GM12878 (cell line): ENCODE measurements at regions not wholly inside any gene's neighbourhood (a gene's known extent, or its start where the extent isn't known, plus 50 kb on each side); places are given as distances from the start of the nearest gene placed in this dataset.

Experiments used
- ATAC-seq: fragments of 200-7000 bp; cut with Tn5 transposase; 3 replicates; pipeline ENCODE4 v1.9.1; 2020; ENCODE audit warnings: mild to moderate bottlenecking, moderate library complexity
- BruUV-seq: library from RNA; stranded (reverse); fragments of 400-500 nt; replicated peaks from 2 replicates; lab custom pipeline; 2021; lab: Mats Ljungman, UMichigan
- CTCF ChIA-PET: fragments of 300-600 bp; sonication (Branson Sonifier 250); formaldehyde crosslinking; extraction: SDS; loops from one replicate; lab custom pipeline; 2021; ENCODE audit warnings: inconsistent platforms; lab: Yijun Ruan, JAX
- POLR2A ChIA-PET: fragments of 350-600 bp; formaldehyde crosslinking; extraction: SDS; loops from one replicate; lab custom pipeline; 2021; ENCODE audit warnings: inconsistent platforms; lab: Charles Lee
- RAD21 ChIA-PET: fragments of 300-600 bp; sonication (Branson Sonifier 250); formaldehyde crosslinking; loops from one replicate; lab custom pipeline; 2023; ENCODE audit warnings: antibody characterized with exemption; ENCODE audit not compliant: unreplicated experiment; lab: Charles Lee
- SMC1A ChIA-PET: fragments of 300-600 bp; sonication (Branson Sonifier 250); formaldehyde crosslinking; loops from one replicate; lab custom pipeline; 2023; ENCODE audit not compliant: unreplicated experiment, uncharacterized antibody; lab: Charles Lee
- DNase-seq: peaks from one replicate; pipeline ENCODE4 v3.0.0-alpha.2; 2011; ENCODE audit warnings: low read depth, low spot score
- FAIRE-seq: peaks from 3 replicates; lab custom pipeline; 2011; peaks lifted over from hg19 to GRCh38; lab: Jason Lieb, UNC
- H2AFZ ChIP-seq: 2 replicates; pipeline ENCODE4 v1.6.0; 2011; ENCODE audit warnings: low read depth, low read length, control low read depth; ENCODE audit not compliant: control insufficient read depth
- H3K27ac ChIP-seq: 2 replicates; pipeline ENCODE4 v1.5.1; 2011; ENCODE audit warnings: control low read depth; ENCODE audit not compliant: control insufficient read depth, insufficient read depth
- H3K27me3 ChIP-seq, 2 experiments: replicated peaks in 1 of 2; 2 replicates each; pipeline versions ENCODE4 v1.6.0 to v1.6.1; 2011; ENCODE audit warnings: low read length in 1 of 2; ENCODE audit not compliant: control insufficient read depth in 2 of 2, insufficient read depth in 2 of 2
- H3K36me3 ChIP-seq, 2 experiments: 2 replicates each; pipeline ENCODE4 v1.5.1; 2011; ENCODE audit warnings: low read length in 1 of 2; ENCODE audit not compliant: control insufficient read depth in 2 of 2, insufficient read depth in 2 of 2
- H3K4me1 ChIP-seq: 2 replicates; pipeline ENCODE4 v1.6.1; 2011; ENCODE audit warnings: mild to moderate bottlenecking, low read length, moderate library complexity, mixed read lengths; ENCODE audit not compliant: control insufficient read depth, insufficient read depth
- H3K4me2 ChIP-seq: 2 replicates; pipeline ENCODE4 v1.6.0; 2011; ENCODE audit warnings: control low read depth; ENCODE audit not compliant: control insufficient read depth, insufficient read depth
- H3K4me3 ChIP-seq: fragments of 200-600 bp; sonication (generic); 2 replicates; pipeline ENCODE4 v1.5.1; 2016
- H3K79me2 ChIP-seq: 2 replicates; pipeline ENCODE4 v1.6.0; 2011; ENCODE audit warnings: low read length; ENCODE audit not compliant: control insufficient read depth, insufficient read depth
- H3K9ac ChIP-seq: 2 replicates; pipeline ENCODE4 v1.8.0; 2011; ENCODE audit warnings: low read length, control low read depth, mixed read lengths; ENCODE audit not compliant: control insufficient read depth, insufficient read depth
- H3K9me3 ChIP-seq: replicated peaks from 3 replicates; pipeline ENCODE4 v1.5.1; 2011; ENCODE audit warnings: mild to moderate bottlenecking, low read length; ENCODE audit not compliant: control insufficient read depth, insufficient read depth
- H4K20me1 ChIP-seq: 2 replicates; pipeline ENCODE4 v1.6.0; 2011; ENCODE audit not compliant: control insufficient read depth, insufficient read depth
- BCL11A ChIP-seq: IDR thresholded peaks from 2 replicates; pipeline ENCODE4 v1.6.1; 2011; ENCODE audit warnings: low read depth, low read length
- CHD1 ChIP-seq: IDR thresholded peaks from 2 replicates; pipeline ENCODE4 v1.6.1; 2012; ENCODE audit warnings: low read depth, low read length, improper control_type of control experiment
- EZH2 ChIP-seq: IDR thresholded peaks from 2 replicates; pipeline ENCODE4 v1.6.1; 2012; ENCODE audit warnings: low read depth, mild to moderate bottlenecking, control low read depth, inconsistent platforms, low read length, borderline replicate concordance; ENCODE audit not compliant: control insufficient read depth
- FOXK2 ChIP-seq: fragments of 450-650 bp; IDR thresholded peaks from 2 replicates; pipeline ENCODE4 v1.6.1; 2017; ENCODE audit warnings: mild to moderate bottlenecking, moderate library complexity
- GATAD2B ChIP-seq: fragments of 450-650 bp; conservative IDR thresholded peaks from 2 replicates; pipeline ENCODE4 v1.6.1; 2017; ENCODE audit warnings: low read depth, mild to moderate bottlenecking, moderate library complexity
- KDM1A ChIP-seq: fragments of 200-600 bp; sonication (generic); IDR thresholded peaks from 2 replicates; pipeline ENCODE4 v1.6.1; 2016; ENCODE audit warnings: borderline replicate concordance
- NBN ChIP-seq: fragments of 450-650 bp; IDR thresholded peaks from 2 replicates; pipeline ENCODE4 v1.6.1; 2016
- NR2C1 ChIP-seq: fragments of 450-650 bp; IDR thresholded peaks from 2 replicates; pipeline ENCODE4 v1.6.1; 2017; ENCODE audit warnings: antibody characterized with exemption, mild to moderate bottlenecking, moderate library complexity
- REST ChIP-seq: IDR thresholded peaks from 2 replicates; pipeline ENCODE4 v1.6.1; 2012; ENCODE audit warnings: mild to moderate bottlenecking, low read depth, low read length
- SMAD5 ChIP-seq: IDR thresholded peaks from 2 replicates; pipeline ENCODE4 v1.6.1; 2016; ENCODE audit warnings: antibody characterized with exemption, low read depth
- SUPT20H ChIP-seq: IDR thresholded peaks from 2 replicates; pipeline ENCODE4 v1.6.1; 2011; ENCODE audit warnings: low read depth, mild to moderate bottlenecking, low read length, moderate library complexity, borderline replicate concordance; ENCODE audit not compliant: control insufficient read depth
- WGBS: methylation state at CpG from one replicate; pipeline ENCODE4 v1.1.6; 2016; ENCODE audit warnings: low lambda C conversion rate; ENCODE audit not compliant: insufficient replicate concordance, insufficient coverage; ENCODE audit errors: missing lambda C conversion rate; 5-methylcytosine and 5-hydroxymethylcytosine counted together
- in situ Hi-C: fragments of 300-500 bp; cut with MboI; formaldehyde crosslinking; loops from 9 replicates; pipeline ENCODE4 v1.14.3; 2018; ENCODE audit warnings: mixed read lengths
- intact Hi-C: fragments of 100-400 bp; cut with micrococcal nuclease; formaldehyde crosslinking; loops from one replicate; pipeline ENCODE4 v1.14.2; 2022; ENCODE audit not compliant: unreplicated experiment
- TF ChIP-seq, protein P1 (sequence below): IDR thresholded peaks from 2 replicates; pipeline ENCODE4 v1.6.1; 2011; ENCODE audit warnings: low read depth, low read length, improper control_type of control experiment, borderline replicate concordance
- TF ChIP-seq, protein P2 (sequence below): fragments of 450-650 bp; IDR thresholded peaks from 2 replicates; pipeline ENCODE4 v1.6.1; 2014; ENCODE audit warnings: mild to moderate bottlenecking

DNA sequence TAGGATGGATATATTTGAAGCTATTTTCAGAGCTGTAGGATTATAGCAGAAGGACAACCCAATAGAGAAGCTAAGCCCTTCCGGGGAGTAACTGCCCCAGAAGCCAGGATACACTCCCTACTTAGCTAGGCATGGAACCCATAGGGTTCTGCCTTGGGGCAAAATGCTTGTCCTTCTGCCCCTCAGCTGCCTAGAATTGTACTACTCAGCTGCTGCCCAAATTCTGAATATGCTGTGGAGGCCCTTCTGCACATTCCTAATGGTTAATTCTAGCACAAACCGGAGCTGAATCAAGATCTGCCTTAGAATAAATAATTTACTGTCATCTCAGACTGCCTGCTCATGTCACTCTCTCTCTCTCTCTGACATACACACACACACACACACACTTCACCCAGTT, 297.7 kb upstream of the VCX3A start:
- H3K79me2 ChIP-seq, result no peaks in the 10 kb centered on the region
- intact Hi-C loops (no loop called here), in situ Hi-C loops (no loop called here)
- H3K4me2 ChIP-seq, result no peak overlapping the region
- WGBS, result 47% methylated on average over 2 of the region's 2 CpGs
- H4K20me1 ChIP-seq, result no peaks in the 10 kb centered on the region
- H3K9ac ChIP-seq, result no peak overlapping the region
- no peaks in the 10 kb centered on the region for H3K9me3 ChIP-seq
- DNase-seq (no peak), ATAC-seq (no peak), FAIRE-seq (no peak)
- no TSS peak for BruUV-seq
- ChIA-PET POLR2A (no interaction called here), SMC1A (interaction anchor here (0.6 to 1.6 kb wide), 5 partner anchors 12 to 163 kb away, joined by 3 to 5 read pairs (median 3); no protein-coding TSS in a partner anchor), CTCF (interaction anchor here (1.2 kb wide), 1 partner anchor 10 kb away, joined by 3 read pairs; no protein-coding TSS in a partner anchor), RAD21 (interaction anchor here (1.1 kb wide), 1 partner anchor 93 kb away, joined by 4 read pairs; no protein-coding TSS in a partner anchor)
- no peak overlapping the region for H3K27ac ChIP-seq
- no peaks in the 10 kb centered on the region for H3K4me1 ChIP-seq
- no peak overlapping the region for H2AFZ ChIP-seq
- H3K4me3 ChIP-seq, result no peak overlapping the region
- no peaks in the 10 kb centered on the region for H3K27me3 ChIP-seq
- TF ChIP-seq FOXK2 (no peak), CHD1 (no peak), SUPT20H (no peak), NR2C1 (no peak), GATAD2B (no peak), NBN (no peak), EZH2 (no peak), BCL11A (no peak), SMAD5 (no peak)
- no peaks in the 10 kb centered on the region for H3K36me3 ChIP-seq

- Histone ChIP-seq H3K4me1 (no peaks in the 10 kb centered on the region), H3K27ac (no peak overlapping the region), H3K27me3 (no peaks in the 10 kb centered on the region), H2AFZ (no peak overlapping the region), H3K4me2 (no peak overlapping the region), H3K4me3 (no peak overlapping the region), H4K20me1 (no peaks in the 10 kb centered on the region), H3K9me3 (no peaks in the 10 kb centered on the region; the same call in 2 of the 3 replicates), H3K79me2 (no peaks in the 10 kb centered on the region), H3K36me3 (no peaks in the 10 kb centered on the region), H3K9ac (no peak overlapping the region)
- ChIA-PET POLR2A (no interaction called here), CTCF (no interaction called here), SMC1A (interaction anchor here (1.5 kb wide), 1 partner anchor 147 kb away, joined by 4 read pairs; no protein-coding TSS in a partner anchor), RAD21 (no interaction called here)
- in situ Hi-C loops (no loop called here), intact Hi-C loops (no loop called here)
- 55% methylated on average over 3 of the region's 3 CpGs for WGBS
- DNase-seq (no peak), ATAC-seq (no peak), FAIRE-seq (no peak)
- no TSS peak for BruUV-seq
- TF ChIP-seq KDM1A (no peak), BCL11A (no peak), REST (no peak)
- TF ChIP-seq, protein P1, sequence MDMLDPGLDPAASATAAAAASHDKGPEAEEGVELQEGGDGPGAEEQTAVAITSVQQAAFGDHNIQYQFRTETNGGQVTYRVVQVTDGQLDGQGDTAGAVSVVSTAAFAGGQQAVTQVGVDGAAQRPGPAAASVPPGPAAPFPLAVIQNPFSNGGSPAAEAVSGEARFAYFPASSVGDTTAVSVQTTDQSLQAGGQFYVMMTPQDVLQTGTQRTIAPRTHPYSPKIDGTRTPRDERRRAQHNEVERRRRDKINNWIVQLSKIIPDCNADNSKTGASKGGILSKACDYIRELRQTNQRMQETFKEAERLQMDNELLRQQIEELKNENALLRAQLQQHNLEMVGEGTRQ, result no peak
- TF ChIP-seq, protein P2, sequence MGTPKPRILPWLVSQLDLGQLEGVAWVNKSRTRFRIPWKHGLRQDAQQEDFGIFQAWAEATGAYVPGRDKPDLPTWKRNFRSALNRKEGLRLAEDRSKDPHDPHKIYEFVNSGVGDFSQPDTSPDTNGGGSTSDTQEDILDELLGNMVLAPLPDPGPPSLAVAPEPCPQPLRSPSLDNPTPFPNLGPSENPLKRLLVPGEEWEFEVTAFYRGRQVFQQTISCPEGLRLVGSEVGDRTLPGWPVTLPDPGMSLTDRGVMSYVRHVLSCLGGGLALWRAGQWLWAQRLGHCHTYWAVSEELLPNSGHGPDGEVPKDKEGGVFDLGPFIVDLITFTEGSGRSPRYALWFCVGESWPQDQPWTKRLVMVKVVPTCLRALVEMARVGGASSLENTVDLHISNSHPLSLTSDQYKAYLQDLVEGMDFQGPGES, result no peak
These were observed 291.9 kb upstream of the VCX3A start for GRCh38 chrX:6826856-6827255.
